ENCODE measurements at regions not wholly inside any gene's neighbourhood (a gene's known extent, or its start where the extent isn't known, plus 50 kb on each side); places are given as distances from the start of the nearest gene placed in this dataset.

- no peak overlapping the region for H3K27ac ChIP-seq
- no peak for DNase-seq (ENCODE audit: low spot score)
- ChIA-PET CTCF (no interaction called here), POLR2A (ENCODE audit: low non-redundant PET) (no interaction called here)
- TF ChIP-seq CTCF (conservative IDR thresholded peaks at IDR 0.05; ENCODE audit: low read depth): no peak
These were observed 56.9 kb downstream of the SOWAHB start for GRCh38 chr4:76841026-76841425.

GRCh38 chr4:76836860-76837562 is 60.9 kb downstream of the SOWAHB start:
- DNase-seq (ENCODE audit: low spot score): no peak
- no peak overlapping the region for H3K27ac ChIP-seq
- ChIA-PET POLR2A (ENCODE audit: low non-redundant PET) (no interaction called here), CTCF (interaction anchor here (0.6 kb wide), 1 partner anchor 12 kb away, joined by 3 read pairs; no protein-coding TSS in a partner anchor)
- TF ChIP-seq CTCF (conservative IDR thresholded peaks at IDR 0.05; ENCODE audit: low read depth): no peak
